Keratinocyte (primary cell): ENCODE measurements at regions not wholly inside any gene's neighbourhood (a gene's known extent, or its start where the extent isn't known, plus 50 kb on each side); places are given as distances from the start of the nearest gene placed in this dataset.
"Not testable (repeated sequence)": the region's sequence is repeated elsewhere in the genome, so short reads cannot be mapped to it uniquely, and the experiment has no call there.

Experiments
- DNase-seq: peaks from one replicate; pipeline ENCODE4 v3.0.0-alpha.2; 2011; ENCODE audit warnings: low read depth, missing footprints, low spot score
- FAIRE-seq: peaks from 2 replicates; lab custom pipeline; 2011; peaks lifted over from hg19 to GRCh38; lab: Jason Lieb, UNC
- H2AFZ ChIP-seq: 2 replicates; pipeline ENCODE4 v1.6.0; 2012; ENCODE audit warnings: low read length, control low read depth, inconsistent platforms; ENCODE audit not compliant: control insufficient read depth
- H3K27ac ChIP-seq: 2 replicates; pipeline ENCODE4 v1.5.1; 2011; ENCODE audit warnings: low read length; ENCODE audit not compliant: control insufficient read depth, insufficient read depth
- H3K27me3 ChIP-seq: 3 replicates; pipeline ENCODE4 v1.6.0; 2011; ENCODE audit warnings: low read length; ENCODE audit not compliant: control insufficient read depth, insufficient read depth; ENCODE audit errors: extremely low read depth
- H3K36me3 ChIP-seq, 2 experiments: 2 replicates in 1 of 2; 3 replicates in 1 of 2; pipeline ENCODE4 v1.5.1; 2011; ENCODE audit warnings: low read length in 2 of 2, mild to moderate bottlenecking in 1 of 2; ENCODE audit not compliant: control insufficient read depth in 2 of 2, insufficient read depth in 2 of 2; ENCODE audit errors: extremely low read depth in 1 of 2
- H3K4me1 ChIP-seq: 3 replicates; pipeline ENCODE4 v1.5.1; 2011; ENCODE audit warnings: low read length; ENCODE audit not compliant: control insufficient read depth, insufficient read depth; ENCODE audit errors: extremely low read depth
- H3K4me2 ChIP-seq: 3 replicates; pipeline ENCODE4 v1.6.0; 2011; ENCODE audit warnings: low read depth, low read length; ENCODE audit not compliant: control insufficient read depth, insufficient read depth; ENCODE audit errors: extremely low read depth
- H3K4me3 ChIP-seq, 3 experiments: fragments of 200-600 bp in 1 of 3; sonication (generic) in 1 of 3; 2 replicates in 2 of 3; 3 replicates in 1 of 3; pipeline ENCODE4 v1.5.1; 2011 to 2016; ENCODE audit warnings: low read length in 3 of 3, mild to moderate bottlenecking in 3 of 3, control low read depth in 2 of 3, inconsistent platforms in 1 of 3, low read depth in 1 of 3, mixed read lengths in 1 of 3, mixed run types in 1 of 3, moderate library complexity in 1 of 3; ENCODE audit not compliant: control insufficient read depth in 2 of 3, insufficient read depth in 2 of 3; ENCODE audit errors: extremely low read depth in 1 of 3
- H3K79me2 ChIP-seq: 2 replicates; pipeline ENCODE4 v1.6.0; 2012; ENCODE audit warnings: low read length; ENCODE audit not compliant: control insufficient read depth, insufficient read depth
- H3K9ac ChIP-seq: 3 replicates; pipeline ENCODE4 v1.6.0; 2011; ENCODE audit warnings: low read length; ENCODE audit not compliant: control insufficient read depth, insufficient read depth; ENCODE audit errors: extremely low read depth
- H3K9me1 ChIP-seq: 3 replicates; pipeline ENCODE4 v1.6.0; 2011; ENCODE audit warnings: low read length; ENCODE audit not compliant: control insufficient read depth, insufficient read depth; ENCODE audit errors: extremely low read depth
- H3K9me3 ChIP-seq: 2 replicates; pipeline ENCODE4 v1.5.1; 2012; ENCODE audit warnings: low read depth, low read length; ENCODE audit not compliant: control insufficient read depth
- H4K20me1 ChIP-seq: 3 replicates; pipeline ENCODE4 v1.6.0; 2011; ENCODE audit warnings: low read length; ENCODE audit not compliant: control insufficient read depth, insufficient read depth; ENCODE audit errors: extremely low read depth
- CTCF ChIP-seq, 3 experiments: IDR thresholded peaks in 1 of 3; conservative IDR thresholded peaks in 1 of 3; optimal IDR thresholded peaks in 1 of 3; 2 replicates in 2 of 3; 3 replicates in 1 of 3; pipeline versions ENCODE3 to v1.5.1; 2011; ENCODE audit warnings: low read length in 3 of 3, mild to moderate bottlenecking in 3 of 3, moderate library complexity in 2 of 3, control low read depth in 1 of 3, inconsistent platforms in 1 of 3; ENCODE audit not compliant: insufficient read depth in 2 of 3; ENCODE audit errors: extremely low read depth in 1 of 3
- EZH2 ChIP-seq: IDR thresholded peaks from one replicate; pipeline ENCODE4 v1.6.1; 2012; ENCODE audit warnings: inconsistent platforms, mild to moderate bottlenecking, low read length, moderate library complexity
- dilution Hi-C: fragments of 300-500 bp; cut with MboI; formaldehyde crosslinking; loops from one replicate; pipeline ENCODE4 v1.7.0; 2020; ENCODE audit warnings: low sequenced_read_pairs; ENCODE audit not compliant: extremely low pct_ligation_motif_present

DNA sequence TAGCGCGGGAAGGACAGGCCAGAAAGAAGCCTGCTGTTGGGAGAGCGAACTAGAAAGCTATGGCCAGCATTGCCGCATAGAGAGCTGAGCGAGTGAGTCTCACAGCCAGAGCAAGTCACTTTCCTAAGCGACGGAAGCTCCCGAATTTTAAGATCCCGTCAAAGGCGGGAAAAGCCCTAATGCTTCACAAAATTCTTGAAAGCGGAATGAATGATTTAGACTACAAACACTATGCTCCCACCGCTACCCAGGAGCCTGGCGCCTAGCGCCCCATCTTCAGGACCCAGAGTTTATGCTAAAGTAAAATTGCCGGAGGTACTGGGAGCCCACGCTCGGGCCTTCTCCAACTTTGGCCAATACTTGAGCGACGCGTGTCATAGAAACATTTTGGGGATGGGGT lies 409.9 kb upstream of the ESRRG start:
- H3K4me3 ChIP-seq, result no peak overlapping the region
- H3K4me1 ChIP-seq, result peaks cover 14% of the 10 kb centered on the region
- H3K9ac ChIP-seq, result no peak overlapping the region
- FAIRE-seq, result no peak
- H3K36me3 ChIP-seq, result no peaks in the 10 kb centered on the region
- no peak overlapping the region for H3K27ac ChIP-seq
- dilution Hi-C loops, result no loop called here
- no peaks in the 10 kb centered on the region for H3K9me3 ChIP-seq
- peaks cover 62% of the 10 kb centered on the region for H3K27me3 ChIP-seq
- H2AFZ ChIP-seq, result no peak overlapping the region
- H3K79me2 ChIP-seq, result no peaks in the 10 kb centered on the region
- H3K9me1 ChIP-seq, result no peaks in the 10 kb centered on the region
- DNase-seq, result no peak
- H3K4me2 ChIP-seq, result no peak overlapping the region
- TF ChIP-seq EZH2, result no peak
- TF ChIP-seq CTCF (optimal IDR thresholded peaks at IDR 0.05 in 1 of 3, IDR thresholded peaks at IDR 0.05 in 1 of 3, conservative IDR thresholded peaks at IDR 0.05 in 1 of 3; ENCODE audit: extremely low read depth in 1 of 3, insufficient read depth in 2 of 3, low read length in 3 of 3), result no peak
- H4K20me1 ChIP-seq, result no peaks in the 10 kb centered on the region

- H4K20me1 ChIP-seq, H3K36me3 ChIP-seq, H3K4me2 ChIP-seq, H3K4me3 ChIP-seq, dilution Hi-C loops, H3K4me1 ChIP-seq, H3K79me2 ChIP-seq, H3K9me1 ChIP-seq, H3K9me3 ChIP-seq, DNase-seq, FAIRE-seq, H2AFZ ChIP-seq, H3K9ac ChIP-seq, H3K27ac ChIP-seq, H3K27me3 ChIP-seq: not testable (repeated sequence)
These were observed 400.1 kb upstream of the ESRRG start for GRCh38 chr1:217123340-217123739.

DNA sequence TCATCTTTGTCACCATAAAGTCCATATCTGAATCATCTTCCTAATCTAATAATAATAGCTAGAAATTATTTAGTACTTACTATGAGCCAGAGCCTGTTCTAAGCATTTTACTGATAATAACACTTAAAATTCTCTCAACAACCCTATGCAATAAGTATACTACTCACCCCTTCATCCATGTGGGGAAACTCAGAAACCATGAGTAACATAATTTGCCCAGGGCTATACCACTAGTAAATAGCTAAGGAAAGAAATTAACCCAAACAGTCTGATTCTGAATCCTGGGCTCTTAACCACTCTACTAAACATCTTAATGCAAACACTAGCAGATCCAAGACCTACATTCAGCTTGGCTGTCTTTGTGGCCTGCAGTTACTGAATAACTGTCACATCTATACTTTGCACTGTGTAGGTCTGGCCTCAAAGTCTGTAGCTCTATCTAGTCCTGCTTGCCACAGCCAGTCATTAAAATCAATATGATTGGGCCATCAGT lies 394.8 kb upstream of the ESRRG start:
- no peak for DNase-seq
- dilution Hi-C loops, result no loop called here
- Histone ChIP-seq H3K9me3 (no peaks in the 10 kb centered on the region), H3K9ac (no peak overlapping the region), H3K36me3 (no peaks in the 10 kb centered on the region), H3K27me3 (no peaks in the 10 kb centered on the region), H3K4me1 (no peaks in the 10 kb centered on the region), H4K20me1 (no peaks in the 10 kb centered on the region), H3K79me2 (no peaks in the 10 kb centered on the region), H3K9me1 (no peaks in the 10 kb centered on the region), H3K4me3 (no peak overlapping the region), H2AFZ (no peak overlapping the region), H3K4me2 (no peak overlapping the region), H3K27ac (no peak overlapping the region)
- FAIRE-seq, result no peak
- TF ChIP-seq CTCF (optimal IDR thresholded peaks at IDR 0.05 in 1 of 3, IDR thresholded peaks at IDR 0.05 in 1 of 3, conservative IDR thresholded peaks at IDR 0.05 in 1 of 3; ENCODE audit: extremely low read depth in 1 of 3, insufficient read depth in 2 of 3, low read length in 3 of 3) (no peak), EZH2 (no peak)
